Ovary (tissue), 3 donors: ENCODE measurements at regions not wholly inside any gene's neighbourhood (a gene's known extent, or its start where the extent isn't known, plus 50 kb on each side); places are given as distances from the start of the nearest gene placed in this dataset.

Experiments used
- CTCF ChIP-seq, 3 donors: fragments of 450-650 bp in 2 of 3; fragments of 200-600 bp in 1 of 3; IDR thresholded peaks; one replicate each; pipeline versions ENCODE4 v1.5.1 to v1.8.0; 2016 to 2022; ENCODE audit warnings: antibody characterized with exemption in 3 of 3, mild to moderate bottlenecking in 1 of 3
- EP300 ChIP-seq: sonication (generic); formaldehyde crosslinking; IDR thresholded peaks from one replicate; pipeline ENCODE4 v1.6.1; 2017; ENCODE audit warnings: antibody characterized with exemption
- POLR2A ChIP-seq: fragments of 450-650 bp; IDR thresholded peaks from one replicate; pipeline ENCODE4 v1.6.1; 2017; ENCODE audit warnings: antibody characterized with exemption, mild to moderate bottlenecking, moderate library complexity
- donor health status: DM: no; HTN: no; CAD: no.

- no peak for TF ChIP-seq POLR2A
- no peak for TF ChIP-seq CTCF (IDR thresholded peaks at IDR 0.05)
- TF ChIP-seq EP300: no peak
These were observed 118.7 kb downstream of the BEGAIN start for GRCh38 chr14:100468557-100468956.
